ENCODE measurements at regions not wholly inside any gene's neighbourhood (a gene's known extent, or its start where the extent isn't known, plus 50 kb on each side); places are given as distances from the start of the nearest gene placed in this dataset.
"Not testable (repeated sequence)": the region's sequence is repeated elsewhere in the genome, so short reads cannot be mapped to it uniquely, and the experiment has no call there.

GRCh38 chr15:66637044-66637443 lies 65.0 kb upstream of the SMAD6 start:
- not testable (repeated sequence) for DNase-seq

GRCh38 chr15:66638377-66638776 lies 63.7 kb upstream of the SMAD6 start:
- no peak for DNase-seq

- DNase-seq: no peak
These were observed 60.3 kb upstream of the SMAD6 start for GRCh38 chr15:66641485-66642315.

DNA sequence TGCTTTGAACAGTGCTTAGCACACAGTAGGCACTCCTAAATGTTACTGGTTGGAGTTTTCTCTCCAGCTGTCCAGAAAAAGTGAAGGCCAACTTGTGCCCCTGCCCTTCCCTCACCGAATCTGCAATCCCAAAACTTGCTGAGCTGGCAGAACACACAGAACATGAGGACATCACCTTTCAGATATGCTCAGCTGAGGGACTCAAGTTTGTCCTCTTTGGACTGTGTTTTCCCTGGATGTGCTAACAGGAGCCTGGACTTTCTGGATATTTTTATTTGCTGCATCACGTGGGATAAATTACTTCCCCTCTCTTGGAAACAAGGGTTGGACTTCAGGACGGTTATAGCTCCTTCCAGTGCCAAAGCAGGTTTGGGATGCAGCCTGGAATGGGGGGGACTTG lies 59.5 kb upstream of the SMAD6 start:
- no peak for DNase-seq

DNA sequence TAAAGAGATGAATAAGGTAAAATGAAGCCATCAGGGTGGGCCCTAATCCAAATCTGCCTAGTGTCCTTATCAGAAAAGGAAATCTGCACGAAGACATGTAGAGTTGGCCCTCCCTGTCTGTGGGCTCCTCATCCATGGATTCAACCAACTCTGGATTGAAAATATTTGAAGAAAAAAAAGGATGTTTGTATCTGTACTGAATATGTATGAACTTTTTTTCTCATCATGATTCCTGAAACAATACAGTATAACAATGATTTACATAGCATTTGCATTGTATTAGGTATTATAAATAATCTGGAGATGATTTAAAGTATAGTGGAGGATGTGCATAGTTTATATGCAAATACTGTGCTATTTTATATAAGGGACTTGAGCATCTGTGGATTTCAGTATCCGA lies 59.0 kb upstream of the SMAD6 start:
- DNase-seq: no peak

DNA sequence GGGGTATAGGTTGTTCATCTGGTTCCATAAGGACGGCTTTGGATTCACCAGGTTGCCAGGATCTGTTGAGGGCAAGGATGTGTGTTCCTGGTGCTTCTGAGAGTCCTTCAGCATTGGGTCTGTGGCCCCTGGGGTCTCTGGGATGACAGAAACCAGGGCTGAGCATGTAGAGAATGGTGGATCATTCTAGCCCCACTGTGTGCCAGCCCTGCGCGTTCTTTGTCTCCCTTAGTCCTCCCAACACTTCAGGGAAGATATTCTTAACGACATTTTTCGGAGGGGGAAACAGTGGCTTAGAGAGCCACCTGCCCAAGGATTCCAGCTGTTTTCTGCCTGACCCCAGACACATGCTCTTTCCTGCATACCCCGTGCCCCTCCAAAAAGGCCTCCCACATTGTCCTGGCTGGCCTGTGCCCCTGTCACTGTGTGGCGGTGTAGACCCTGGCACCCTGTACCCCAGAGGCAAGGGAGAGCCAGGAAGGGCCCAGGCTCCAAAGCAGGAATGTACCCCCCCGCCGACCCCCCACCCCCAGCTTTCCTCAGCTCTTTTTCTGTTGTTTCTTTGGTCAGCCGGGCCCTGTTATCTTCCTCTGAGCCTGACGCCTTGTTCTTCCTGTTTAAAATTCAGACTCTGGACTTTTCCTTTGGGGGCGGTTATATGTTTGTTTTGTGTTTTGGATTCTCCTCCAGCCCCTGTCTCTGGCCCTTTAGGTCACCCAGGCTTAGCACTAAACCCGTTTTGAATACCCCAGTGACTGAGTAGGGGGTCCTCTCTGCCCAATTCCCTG lies 57.8 kb upstream of the SMAD6 start:
- no peak for DNase-seq

GRCh38 chr15:66644869-66645268 lies 57.2 kb upstream of the SMAD6 start:
- DNase-seq: no peak

DNA sequence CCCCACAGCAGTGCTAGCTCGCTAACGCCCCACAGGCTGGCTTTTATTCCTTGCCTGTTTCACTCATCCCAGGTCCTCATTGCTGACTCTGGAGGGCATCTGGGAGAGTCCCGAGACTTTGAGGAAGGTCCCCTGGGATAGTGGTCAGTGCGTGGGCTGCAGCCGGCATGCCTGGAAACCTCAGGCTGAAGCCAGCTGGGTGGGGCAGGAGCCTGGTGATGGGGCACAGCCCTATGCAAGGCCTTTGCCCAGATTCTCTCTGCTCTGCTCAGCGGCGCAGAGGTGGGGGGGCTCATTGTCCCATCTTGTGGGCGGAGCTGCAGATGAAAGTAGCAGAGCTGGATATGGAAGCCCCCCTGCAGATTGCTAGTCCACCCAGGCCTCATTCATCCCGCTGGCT lies 55.7 kb upstream of the SMAD6 start:
- DNase-seq: no peak

- DNase-seq: no peak
These were observed 55.2 kb upstream of the SMAD6 start for GRCh38 chr15:66646799-66647198.

- no peak for DNase-seq
These were observed 54.7 kb upstream of the SMAD6 start for GRCh38 chr15:66647358-66647757.

DNA sequence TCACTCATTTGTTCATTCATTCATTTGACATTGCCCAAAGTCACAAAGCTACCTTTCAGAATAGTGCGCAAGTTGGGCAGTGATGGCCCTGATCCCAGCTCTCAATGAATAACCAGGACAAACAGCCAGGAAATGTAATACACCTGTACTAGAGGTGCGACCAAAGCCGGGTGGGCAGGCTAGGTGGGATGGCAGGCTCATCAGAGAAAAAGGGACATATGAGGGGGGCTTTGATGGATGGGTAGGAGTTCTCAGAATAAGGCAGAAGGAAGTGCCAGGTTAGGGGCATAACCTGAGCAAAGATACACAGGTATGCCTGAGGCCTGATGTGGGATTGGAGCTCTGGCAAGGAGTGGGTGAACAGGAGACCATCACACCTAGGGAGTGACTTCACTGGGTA lies 53.4 kb upstream of the SMAD6 start:
- DNase-seq: no peak

- DNase-seq: no peak
These were observed 52.6 kb upstream of the SMAD6 start for GRCh38 chr15:66649235-66649984.

DNA sequence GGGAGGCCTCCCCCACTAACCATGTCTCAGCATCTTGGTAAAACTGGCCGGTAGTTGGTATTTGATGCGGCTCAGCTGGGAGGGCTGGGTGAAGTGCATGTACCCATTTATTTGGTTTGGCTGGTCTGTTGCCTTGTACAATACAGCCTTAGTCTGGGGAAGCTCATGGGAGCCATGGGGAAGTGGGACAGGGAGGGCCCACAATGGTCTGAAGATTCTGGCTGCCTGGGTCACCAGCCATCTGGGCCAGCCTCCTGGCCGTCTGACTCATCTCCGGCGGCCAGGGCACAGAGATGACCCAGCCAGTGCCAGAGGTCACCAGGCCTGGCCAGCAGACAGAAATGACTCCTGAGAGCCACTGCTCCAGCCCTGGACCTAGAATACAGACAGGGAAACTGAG lies 51.6 kb upstream of the SMAD6 start:
- no peak for DNase-seq

- DNase-seq: no peak
These were observed 50.8 kb upstream of the SMAD6 start for GRCh38 chr15:66651198-66651597.

GRCh38 chr15:66651913-66652642 lies 50.0 kb upstream of the SMAD6 start:
- no peak for DNase-seq
